ENCODE measurements at regions not wholly inside any gene's neighbourhood (a gene's known extent, or its start where the extent isn't known, plus 50 kb on each side); places are given as distances from the start of the nearest gene placed in this dataset.
A peak's percentile ranks its signal among the peaks of the same experiment; 100 is the strongest.

DNA sequence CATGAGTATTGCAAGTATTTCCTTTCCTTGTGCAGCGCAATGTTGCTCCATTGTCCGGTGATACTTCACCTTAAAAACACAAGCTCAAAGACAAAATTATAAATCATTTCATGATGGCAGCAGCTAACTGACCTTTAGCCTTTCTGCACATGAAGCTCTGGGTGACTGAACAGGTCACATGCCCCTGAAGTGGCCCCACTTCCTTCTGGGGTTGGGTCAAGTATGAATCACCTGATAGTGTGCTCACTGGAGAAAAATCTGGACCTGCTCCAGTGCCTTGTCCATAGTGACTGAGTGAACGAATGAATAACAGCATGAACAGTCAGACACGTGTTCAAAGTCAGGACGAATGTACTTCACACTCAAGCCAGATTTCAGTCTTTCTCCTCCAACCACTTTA is 658.9 kb downstream of the NPHP4 start:
- POLR2A ChIA-PET: no interaction called here
- H3K27me3 Mint-ChIP-seq: no peaks in the 10 kb centered on the region
- peaks cover 42 to 85% (median 61%) of the 10 kb centered on the region in 4 donors for H3K4me1 Mint-ChIP-seq
- peak overlapping the region in 3 of 10 donors; percentile 3 to 65 (median 5) for H3K27ac Mint-ChIP-seq
- ATAC-seq (no peak), DNase-seq (no peak)
- no peak overlapping the region for H3K4me3 Mint-ChIP-seq
- peaks cover 0 to 16% (median 9%) of the 10 kb centered on the region in 9 donors for H3K9me3 Mint-ChIP-seq
- H3K36me3 Mint-ChIP-seq: peaks cover 0 to 11% (median 10%) of the 10 kb centered on the region in 3 donors

DNA sequence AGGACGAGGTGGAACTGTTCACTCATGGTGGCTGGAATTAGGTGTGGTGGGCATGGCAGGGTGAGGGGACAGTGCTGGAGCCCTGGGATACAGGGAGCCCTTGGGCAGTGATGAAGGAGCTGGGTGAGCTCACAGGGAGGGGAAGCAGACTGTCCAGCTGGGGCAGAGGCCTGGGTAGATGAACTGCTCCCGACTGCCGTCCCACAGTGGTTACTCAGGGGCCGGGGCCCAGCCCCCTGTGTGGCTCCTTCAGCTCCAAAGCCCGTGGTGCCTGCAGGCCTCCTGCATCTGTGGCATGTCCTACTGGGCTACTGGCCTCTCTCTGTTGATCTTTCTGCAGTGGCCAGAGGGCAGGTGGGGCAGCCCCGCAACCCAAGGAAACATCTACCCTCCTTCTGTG is 661.1 kb downstream of the NPHP4 start:
- H3K36me3 Mint-ChIP-seq: peaks cover 2 to 32% (median 29%) of the 10 kb centered on the region in 3 donors
- H3K4me3 Mint-ChIP-seq: no peak overlapping the region
- H3K9me3 Mint-ChIP-seq: peaks cover 0 to 38% (median 30%) of the 10 kb centered on the region in 9 donors
- ATAC-seq: no peak
- POLR2A ChIA-PET: interaction anchor here (0.6 kb wide), 1 partner anchor 64 kb away, joined by 3 read pairs; no protein-coding TSS in a partner anchor
- H3K4me1 Mint-ChIP-seq: peaks cover 35 to 79% (median 55%) of the 10 kb centered on the region in 4 donors
- DNase-seq: no peak
- no peaks in the 10 kb centered on the region for H3K27me3 Mint-ChIP-seq
- peak overlapping the region in 9 of 10 donors; percentile 20 to 99 (median 76) for H3K27ac Mint-ChIP-seq

DNA sequence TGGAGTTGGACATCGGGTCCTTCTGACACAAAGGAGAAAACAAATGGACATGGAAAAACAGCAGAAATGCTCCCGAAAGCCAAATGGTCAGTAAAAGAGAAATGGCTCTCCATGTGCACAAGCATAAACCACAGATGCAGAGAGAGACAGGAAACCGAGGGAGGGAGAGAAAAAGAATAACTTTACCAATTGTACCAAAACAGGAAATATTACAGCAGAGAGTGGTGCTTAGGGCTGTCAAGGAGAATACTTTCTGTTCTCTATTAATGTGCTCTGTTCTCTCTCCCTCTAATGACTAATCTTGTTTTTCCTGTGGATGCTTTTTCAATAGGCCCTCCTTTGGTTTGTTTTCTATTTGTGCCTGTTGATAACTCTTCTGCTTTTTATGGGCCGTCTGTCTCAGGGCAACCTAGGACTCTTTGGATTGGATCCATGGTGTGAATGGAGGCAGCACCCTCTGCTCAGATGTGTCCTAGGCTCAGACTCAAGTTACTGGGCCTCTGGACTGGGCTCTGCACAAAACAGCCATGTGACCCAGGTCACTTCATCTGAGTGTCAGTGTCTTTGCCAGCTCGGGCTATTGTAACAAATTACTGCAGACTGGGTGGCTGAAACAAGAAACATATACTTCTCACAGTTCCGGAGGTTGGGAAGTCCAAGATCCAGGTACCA is 663.0 kb downstream of the NPHP4 start:
- H3K27me3 Mint-ChIP-seq: no peaks in the 10 kb centered on the region
- peaks cover 0 to 44% (median 34%) of the 10 kb centered on the region in 9 donors for H3K9me3 Mint-ChIP-seq
- peak overlapping the region; percentile 52 to 83 (median 76) for H3K4me3 Mint-ChIP-seq

GRCh38 chr1:5324883-5325282 is 667.3 kb downstream of the NPHP4 start:
- H3K4me1 Mint-ChIP-seq: peaks cover 21 to 49% (median 36%) of the 10 kb centered on the region in 4 donors
- ATAC-seq (no peak), DNase-seq (no peak)
- peaks cover 2 to 38% (median 37%) of the 10 kb centered on the region in 3 donors for H3K36me3 Mint-ChIP-seq
- no peak overlapping the region for H3K4me3 Mint-ChIP-seq
- H3K27me3 Mint-ChIP-seq: no peaks in the 10 kb centered on the region
- peak overlapping the region in 4 of 10 donors; percentile 2 to 48 (median 20) for H3K27ac Mint-ChIP-seq
- peaks cover 16 to 72% (median 41%) of the 10 kb centered on the region in 9 donors for H3K9me3 Mint-ChIP-seq
- POLR2A ChIA-PET: interaction anchor here (1.5 kb wide), 1 partner anchor 64 kb away, joined by 4 read pairs; no protein-coding TSS in a partner anchor

More for the DNA sequence above, 663.0 kb downstream of the NPHP4 start:
- peaks cover 28 to 84% (median 57%) of the 10 kb centered on the region in 4 donors for H3K4me1 Mint-ChIP-seq
- H3K36me3 Mint-ChIP-seq: peaks cover 2 to 33% (median 29%) of the 10 kb centered on the region in 3 donors
- DNase-seq (peak in 3 of 10 donors; percentile 16 to 35 (median 23)), ATAC-seq (peak; percentile 67 to 74)
- peak overlapping the region; percentile 93 to 99 (median 98) for H3K27ac Mint-ChIP-seq
- POLR2A ChIA-PET: interaction anchor here (0.6 to 1.4 kb wide), 4 partner anchors 9 to 61 kb away, joined by 3 to 4 read pairs (median 4); no protein-coding TSS in a partner anchor

DNA sequence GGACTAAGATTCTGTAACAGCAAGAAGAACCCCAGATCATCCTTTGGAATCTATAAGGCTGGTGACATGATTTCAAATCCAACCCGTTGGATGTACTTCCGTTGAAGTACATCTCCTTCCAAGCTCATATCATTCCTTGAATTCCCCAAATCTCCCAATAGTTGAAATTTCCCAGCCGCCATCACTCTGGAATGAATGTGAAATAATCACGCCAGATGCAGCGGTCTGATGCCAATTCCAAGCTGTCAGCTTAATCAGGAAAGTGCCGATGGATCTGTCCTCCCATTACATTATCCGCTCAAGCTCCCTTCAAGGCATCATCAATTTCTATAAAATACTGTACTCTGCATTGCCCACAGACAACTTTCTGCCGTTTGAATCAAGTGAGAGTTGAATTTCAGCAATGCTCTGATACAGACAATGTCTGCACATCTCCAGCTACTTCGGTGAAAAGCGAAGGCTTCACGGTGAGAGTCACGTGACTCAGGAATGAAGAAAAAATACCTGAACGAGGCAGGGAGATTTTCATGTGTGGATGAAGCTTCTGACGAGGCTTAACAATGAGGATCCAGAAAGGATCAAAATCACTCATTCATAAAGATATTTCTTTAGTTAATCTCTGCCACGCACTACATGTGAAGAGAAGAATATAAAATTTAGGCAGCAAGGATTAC is 663.9 kb downstream of the AJAP1 start:
- ATAC-seq (no peak), DNase-seq (no peak)
- Mint-ChIP-seq H3K4me3 (no peak overlapping the region), H3K4me1 (peaks cover 0 to 10% (median 4%) of the 10 kb centered on the region in 4 donors), H3K9me3 (peaks cover 6 to 25% (median 16%) of the 10 kb centered on the region in 9 donors), H3K36me3 (peaks cover 0 to 13% (median 6%) of the 10 kb centered on the region in 3 donors), H3K27ac (no peak overlapping the region), H3K27me3 (no peaks in the 10 kb centered on the region)
- POLR2A ChIA-PET: interaction anchor here (0.6 to 1.7 kb wide), 4 partner anchors 10 to 1044 kb away, joined by 3 to 5 read pairs (median 4); no protein-coding TSS in a partner anchor

GRCh38 chr1:5317391-5317790 is 663.0 kb downstream of the AJAP1 start:
- H3K36me3 Mint-ChIP-seq: peaks cover 0 to 13% (median 6%) of the 10 kb centered on the region in 3 donors
- DNase-seq (no peak), ATAC-seq (no peak)
- peaks cover 0 to 12% (median 6%) of the 10 kb centered on the region in 4 donors for H3K4me1 Mint-ChIP-seq
- POLR2A ChIA-PET: interaction anchor here (1.4 to 1.7 kb wide), 2 partner anchors 9 to 72 kb away, joined by 3 to 5 read pairs; no protein-coding TSS in a partner anchor
- H3K9me3 Mint-ChIP-seq: peaks cover 5 to 23% (median 15%) of the 10 kb centered on the region in 9 donors
- no peak overlapping the region for H3K4me3 Mint-ChIP-seq
- no peaks in the 10 kb centered on the region for H3K27me3 Mint-ChIP-seq
- H3K27ac Mint-ChIP-seq: no peak overlapping the region

DNA sequence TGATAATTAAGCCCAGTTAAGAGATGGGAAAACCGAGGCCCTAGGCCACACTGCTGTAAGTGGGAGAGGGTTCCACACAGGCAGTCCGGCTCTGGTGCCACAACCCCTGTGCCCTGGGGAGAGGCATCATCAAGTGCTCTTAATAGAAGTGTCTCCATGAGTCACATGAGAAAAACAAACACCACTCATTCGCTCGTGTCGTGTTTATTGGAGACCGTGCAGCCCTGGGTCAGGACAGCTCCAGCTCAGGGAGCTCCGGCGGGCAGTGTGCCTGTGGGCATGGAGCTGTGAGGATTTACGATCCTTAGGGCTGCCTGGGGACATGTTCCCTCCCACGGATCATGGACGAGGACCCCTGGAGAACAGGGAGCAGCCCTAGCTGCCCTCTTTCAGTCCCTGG is 658.5 kb downstream of the AJAP1 start:
- H3K9me3 Mint-ChIP-seq: no peaks in the 10 kb centered on the region
- H3K27ac Mint-ChIP-seq: peak overlapping the region in 3 of 10 donors; percentile 73 to 78 (median 76)
- DNase-seq (no peak), ATAC-seq (no peak)
- no peaks in the 10 kb centered on the region for H3K36me3 Mint-ChIP-seq
- no peak overlapping the region for H3K4me3 Mint-ChIP-seq
- peaks cover 0 to 2% (median 0%) of the 10 kb centered on the region in 5 donors for H3K27me3 Mint-ChIP-seq
- peaks cover 3 to 37% (median 11%) of the 10 kb centered on the region in 4 donors for H3K4me1 Mint-ChIP-seq
- POLR2A ChIA-PET: no interaction called here

DNA sequence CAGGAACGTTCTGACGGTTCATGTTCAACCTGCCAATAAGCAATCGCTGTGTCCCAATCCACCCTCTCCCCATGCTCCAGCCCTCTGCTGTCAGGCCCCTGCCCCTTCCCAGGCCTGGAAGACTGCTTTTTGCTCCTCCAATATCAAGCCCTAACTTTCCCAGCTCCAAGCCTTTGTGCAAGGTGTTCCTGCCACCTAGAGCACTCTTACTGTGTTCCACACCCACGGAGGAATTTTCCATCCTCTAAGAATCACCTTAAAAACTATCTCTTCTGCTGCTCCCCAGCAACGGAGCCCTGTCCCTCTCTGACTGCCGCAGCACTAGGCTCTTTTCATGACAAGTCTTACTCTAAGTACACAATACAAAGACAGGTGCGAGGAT is 657.9 kb downstream of the AJAP1 start:
- H3K27me3 Mint-ChIP-seq: peaks cover 0 to 2% (median 0%) of the 10 kb centered on the region in 5 donors
- H3K9me3 Mint-ChIP-seq: no peaks in the 10 kb centered on the region
- H3K27ac Mint-ChIP-seq: peak overlapping the region in 4 of 10 donors; percentile 9 to 81 (median 70)
- POLR2A ChIA-PET: no interaction called here
- DNase-seq (no peak), ATAC-seq (no peak)
- peaks cover 3 to 42% (median 11%) of the 10 kb centered on the region in 4 donors for H3K4me1 Mint-ChIP-seq
- H3K4me3 Mint-ChIP-seq: no peak overlapping the region
- no peaks in the 10 kb centered on the region for H3K36me3 Mint-ChIP-seq

- Mint-ChIP-seq H3K4me1 (peaks cover 4 to 47% (median 14%) of the 10 kb centered on the region in 4 donors), H3K4me3 (no peak overlapping the region), H3K36me3 (no peaks in the 10 kb centered on the region), H3K27me3 (peaks cover 0 to 2% (median 0%) of the 10 kb centered on the region in 5 donors), H3K27ac (peak overlapping the region in 2 of 10 donors; percentile 80 to 81), H3K9me3 (no peaks in the 10 kb centered on the region)
- ATAC-seq (no peak), DNase-seq (no peak)
- POLR2A ChIA-PET: no interaction called here
Measured at GRCh38 chr1:5311634-5312292, 657.4 kb downstream of the AJAP1 start.

DNA sequence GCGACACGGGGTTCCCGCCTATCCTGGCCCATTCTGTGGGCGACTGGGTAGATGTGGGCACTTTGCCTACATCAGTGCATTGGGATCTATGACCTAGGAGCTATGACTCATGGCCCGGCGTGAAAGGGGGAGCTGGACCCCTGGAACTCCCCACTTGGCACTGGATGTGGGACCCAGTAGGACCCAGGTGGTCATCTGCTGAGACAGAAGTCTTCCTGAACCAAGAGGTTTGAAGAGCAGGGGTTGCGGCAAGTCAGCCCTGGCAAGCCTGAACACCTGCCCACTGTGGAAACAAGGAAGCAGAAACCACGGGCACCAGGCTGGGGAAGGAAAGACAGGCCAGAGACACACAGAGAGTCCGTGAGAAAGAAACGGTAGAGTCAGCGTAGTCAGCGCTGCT is 656.7 kb downstream of the AJAP1 start:
- POLR2A ChIA-PET: no interaction called here
- DNase-seq (no peak), ATAC-seq (no peak)
- Mint-ChIP-seq H3K4me1 (peaks cover 4 to 49% (median 15%) of the 10 kb centered on the region in 4 donors), H3K27ac (peak overlapping the region in 4 of 10 donors; percentile 31 to 81 (median 64)), H3K27me3 (peaks cover 0 to 2% (median 0%) of the 10 kb centered on the region in 5 donors), H3K4me3 (peak overlapping the region in 1 of 10 donors; percentile 38), H3K36me3 (no peaks in the 10 kb centered on the region), H3K9me3 (no peaks in the 10 kb centered on the region)

GRCh38 chr1:5308249-5308648 is 653.8 kb downstream of the AJAP1 start:
- POLR2A ChIA-PET: interaction anchor here (1.2 kb wide), 1 partner anchor 9 kb away, joined by 3 read pairs; no protein-coding TSS in a partner anchor
- H3K4me1 Mint-ChIP-seq: peaks cover 4 to 48% (median 15%) of the 10 kb centered on the region in 4 donors
- H3K9me3 Mint-ChIP-seq: no peaks in the 10 kb centered on the region
- H3K27me3 Mint-ChIP-seq: peaks cover 0 to 2% (median 0%) of the 10 kb centered on the region in 5 donors
- ATAC-seq (no peak), DNase-seq (no peak)
- H3K4me3 Mint-ChIP-seq: no peak overlapping the region
- peak overlapping the region in 2 of 10 donors; percentile 71 to 82 for H3K27ac Mint-ChIP-seq
- no peaks in the 10 kb centered on the region for H3K36me3 Mint-ChIP-seq

GRCh38 chr1:5304702-5305101 is 650.3 kb downstream of the AJAP1 start:
- Mint-ChIP-seq H3K27ac (peak overlapping the region in 1 of 10 donors; percentile 4), H3K9me3 (peaks cover 0 to 8% (median 0%) of the 10 kb centered on the region in 9 donors), H3K27me3 (peaks cover 0 to 2% (median 0%) of the 10 kb centered on the region in 5 donors), H3K4me3 (no peak overlapping the region), H3K4me1 (peaks cover 4 to 33% (median 9%) of the 10 kb centered on the region in 4 donors), H3K36me3 (no peaks in the 10 kb centered on the region)
- POLR2A ChIA-PET: interaction anchor here (0.6 kb wide), 1 partner anchor 12 kb away, joined by 3 read pairs; no protein-coding TSS in a partner anchor
- no peak for ATAC-seq
- DNase-seq: no peak

All from naive thymus-derived CD8-positive, alpha-beta T cell (primary cell).